Inferior parietal cortex (tissue), 1 donor: ENCODE measurements at regions not wholly inside any gene's neighbourhood (a gene's known extent, or its start where the extent isn't known, plus 50 kb on each side); places are given as distances from the start of the nearest gene placed in this dataset.
A peak's percentile ranks its signal among the peaks of the same experiment; 100 is the strongest.

ENCODE experiments used
- DNase-seq: peaks from one replicate; pipeline ENCODE4 v3.0.0-alpha.2; 2016; ENCODE audit errors: extremely low spot score

GRCh38 chr14:76948976-76949375 is 79.5 kb downstream of the IRF2BPL start:
- DNase-seq, result no peak

GRCh38 chr14:76948213-76948947 is 80.1 kb downstream of the IRF2BPL start:
- DNase-seq, result no peak

- DNase-seq, result no peak
Measured at GRCh38 chr14:76947838-76948184, 80.7 kb downstream of the IRF2BPL start.

GRCh38 chr14:76947078-76947837 is 81.2 kb downstream of the IRF2BPL start:
- peak; percentile 86 for DNase-seq

GRCh38 chr14:76946753-76947077 is 81.8 kb downstream of the IRF2BPL start:
- no peak for DNase-seq

- DNase-seq, result no peak
Measured at GRCh38 chr14:76943072-76943471, 85.4 kb downstream of the IRF2BPL start.

- DNase-seq, result no peak
Measured at GRCh38 chr14:76941946-76942805, 86.3 kb downstream of the IRF2BPL start.

GRCh38 chr14:76941544-76941943 is 87.0 kb downstream of the IRF2BPL start:
- DNase-seq, result no peak

- no peak for DNase-seq
Measured at GRCh38 chr14:76940021-76940760, 88.3 kb downstream of the IRF2BPL start.

- no peak for DNase-seq
Measured at GRCh38 chr14:76939015-76939742, 89.3 kb downstream of the IRF2BPL start.

- DNase-seq, result no peak
Measured at GRCh38 chr14:76938092-76938500, 90.4 kb downstream of the IRF2BPL start.

GRCh38 chr14:76937181-76938091 is 91.1 kb downstream of the IRF2BPL start:
- DNase-seq, result no peak

- DNase-seq, result no peak
Measured at GRCh38 chr14:76936483-76936882, 92.0 kb downstream of the IRF2BPL start.

- no peak for DNase-seq
Measured at GRCh38 chr14:76933515-76933914, 95.0 kb downstream of the IRF2BPL start.

- DNase-seq, result no peak
Measured at GRCh38 chr14:76931631-76932402, 96.7 kb downstream of the IRF2BPL start.

GRCh38 chr14:76930549-76930948 is 98.0 kb downstream of the IRF2BPL start:
- no peak for DNase-seq

GRCh38 chr14:76929927-76930326 is 98.6 kb downstream of the IRF2BPL start:
- no peak for DNase-seq

- no peak for DNase-seq
Measured at GRCh38 chr14:76927971-76928700, 100.4 kb downstream of the IRF2BPL start.
